COLO829 (cell line): ENCODE measurements at regions not wholly inside any gene's neighbourhood (a gene's known extent, or its start where the extent isn't known, plus 50 kb on each side); places are given as distances from the start of the nearest gene placed in this dataset.
"Not testable (repeated sequence)": the region's sequence is repeated elsewhere in the genome, so short reads cannot be mapped to it uniquely, and the experiment has no call there.

Source experiments
- DNase-seq: peaks from one replicate; pipeline ENCODE4 v3.0.0; 2012; ENCODE audit warnings: low spot score

GRCh38 chr4:12359420-12359819 lies 930.7 kb upstream of the HS3ST1 start:
- no peak for DNase-seq

- not testable (repeated sequence) for DNase-seq
These were observed 904.4 kb upstream of the HS3ST1 start for GRCh38 chr4:12333083-12333482.

GRCh38 chr4:12324965-12325364 lies 896.3 kb upstream of the HS3ST1 start:
- no peak for DNase-seq

GRCh38 chr4:12319765-12320164 lies 891.1 kb upstream of the HS3ST1 start:
- no peak for DNase-seq

GRCh38 chr4:12304905-12305304 lies 876.2 kb upstream of the HS3ST1 start:
- no peak for DNase-seq

- no peak for DNase-seq
These were observed 867.7 kb upstream of the HS3ST1 start for GRCh38 chr4:12296366-12296765.

GRCh38 chr4:12293906-12294525 lies 865.3 kb upstream of the HS3ST1 start:
- no peak for DNase-seq

GRCh38 chr4:12286351-12286750 lies 857.7 kb upstream of the HS3ST1 start:
- DNase-seq: no peak

- peak; percentile 73 for DNase-seq
These were observed 841.9 kb upstream of the HS3ST1 start for GRCh38 chr4:12270546-12270945.

- no peak for DNase-seq
These were observed 836.9 kb upstream of the HS3ST1 start for GRCh38 chr4:12265554-12265953.

GRCh38 chr4:12260453-12260852 lies 831.8 kb upstream of the HS3ST1 start:
- DNase-seq: no peak

- no peak for DNase-seq
These were observed 816.3 kb upstream of the HS3ST1 start for GRCh38 chr4:12244973-12245372.

GRCh38 chr4:12242354-12242753 lies 813.7 kb upstream of the HS3ST1 start:
- DNase-seq: no peak

- DNase-seq: no peak
These were observed 811.4 kb upstream of the HS3ST1 start for GRCh38 chr4:12239897-12240636.

GRCh38 chr4:12231098-12231497 lies 802.4 kb upstream of the HS3ST1 start:
- no peak for DNase-seq

- DNase-seq: no peak
These were observed 792.3 kb upstream of the HS3ST1 start for GRCh38 chr4:12221031-12221430.

- DNase-seq: no peak
These were observed 782.9 kb upstream of the HS3ST1 start for GRCh38 chr4:12211636-12212035.

GRCh38 chr4:12207396-12207795 lies 778.7 kb upstream of the HS3ST1 start:
- DNase-seq: no peak

- no peak for DNase-seq
These were observed 777.4 kb upstream of the HS3ST1 start for GRCh38 chr4:12206091-12206490.

- peak; percentile 67 for DNase-seq
These were observed 775.3 kb upstream of the HS3ST1 start for GRCh38 chr4:12203945-12204344.

GRCh38 chr4:12200226-12200625 lies 771.5 kb upstream of the HS3ST1 start:
- DNase-seq: no peak

GRCh38 chr4:12186526-12186925 lies 757.8 kb upstream of the HS3ST1 start:
- no peak for DNase-seq

GRCh38 chr4:12178614-12179610 lies 750.2 kb upstream of the HS3ST1 start:
- no peak for DNase-seq
